ENCODE measurements at regions not wholly inside any gene's neighbourhood (a gene's known extent, or its start where the extent isn't known, plus 50 kb on each side); places are given as distances from the start of the nearest gene placed in this dataset.

DNA sequence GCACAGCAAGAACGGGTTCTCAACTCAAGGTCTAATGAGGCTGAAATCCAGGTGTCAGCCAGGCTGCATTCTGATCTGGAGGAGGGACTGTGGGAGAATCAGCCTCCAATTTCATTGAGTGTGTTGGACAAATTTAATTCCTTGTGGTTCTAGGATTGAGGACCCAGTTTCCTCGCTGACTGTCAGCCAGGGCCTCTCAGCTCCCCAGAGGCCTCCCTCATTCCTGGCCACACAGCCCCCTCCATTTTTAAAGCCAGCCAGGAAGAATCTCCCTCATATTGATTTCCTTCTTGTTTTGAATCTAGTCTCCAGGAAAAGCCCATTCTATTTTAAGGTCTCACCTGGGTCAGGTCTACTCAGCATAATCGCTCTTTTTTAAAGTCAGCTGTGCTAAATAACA lies 73.7 kb upstream of the ARMC2 start:
- no peak overlapping the region for H3K27ac ChIP-seq
- no peak for DNase-seq (ENCODE audit: low read depth, low spot score)

GRCh38 chr6:108777536-108777935 lies 70.7 kb upstream of the ARMC2 start:
- no peak for DNase-seq (ENCODE audit: low read depth, low spot score)
- H3K27ac ChIP-seq = no peak overlapping the region

GRCh38 chr6:108778421-108779186 lies 69.6 kb upstream of the ARMC2 start:
- DNase-seq (ENCODE audit: low read depth, low spot score) = no peak
- no peak overlapping the region for H3K27ac ChIP-seq

- H3K27ac ChIP-seq = no peak overlapping the region
- no peak for DNase-seq (ENCODE audit: low read depth, low spot score)
Measured at GRCh38 chr6:108779536-108780275, 68.5 kb upstream of the ARMC2 start.

GRCh38 chr6:108780784-108781183 lies 67.4 kb upstream of the ARMC2 start:
- DNase-seq (ENCODE audit: low read depth, low spot score) = no peak
- H3K27ac ChIP-seq = no peak overlapping the region

- DNase-seq (ENCODE audit: low read depth, low spot score) = no peak
- H3K27ac ChIP-seq = peak overlapping the region; percentile 66
Measured at GRCh38 chr6:108781419-108782100, 66.7 kb upstream of the ARMC2 start.

DNA sequence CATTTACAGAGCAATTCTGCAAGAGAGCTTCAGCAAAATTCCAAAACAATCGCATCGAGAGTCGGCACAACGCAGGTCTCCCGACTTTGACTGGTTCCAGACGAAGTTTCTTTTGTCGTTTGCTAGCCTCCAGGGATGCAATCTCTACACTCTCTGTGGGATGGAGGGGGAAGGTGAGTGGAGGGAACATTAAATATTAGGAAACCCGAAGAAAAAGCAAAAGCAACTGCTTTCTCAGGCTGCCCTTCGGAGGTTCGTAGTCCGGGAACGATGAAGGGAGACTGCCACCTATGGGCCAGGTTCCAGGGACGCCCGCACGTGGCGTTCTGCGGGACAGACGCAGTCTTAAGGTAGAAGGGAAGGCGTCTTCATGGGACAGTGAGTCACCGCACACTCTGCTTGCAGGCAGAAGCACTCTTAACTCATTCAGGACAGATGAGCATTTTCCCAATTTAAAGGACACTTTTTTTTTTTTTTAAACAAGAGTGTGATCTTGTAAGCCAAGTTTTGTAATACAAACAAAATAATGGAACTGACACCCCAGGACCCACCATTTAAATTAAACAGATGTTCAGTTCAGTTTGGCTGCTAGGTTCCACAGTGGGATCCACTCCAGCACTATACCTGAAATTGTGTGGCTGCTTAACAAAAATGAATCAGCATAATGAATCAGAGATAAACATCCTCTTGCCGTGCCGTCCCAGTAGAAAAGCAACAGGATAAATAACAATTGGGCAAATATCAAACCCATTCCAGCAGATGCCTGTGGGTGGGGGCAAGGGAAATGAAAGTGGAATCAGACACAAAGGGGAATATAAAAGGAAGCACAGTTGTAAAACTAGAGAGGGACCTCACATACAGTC lies 65.8 kb upstream of the ARMC2 start:
- H3K27ac ChIP-seq = peak overlapping the region; percentile 66
- peak; percentile 68 for DNase-seq (ENCODE audit: low read depth, low spot score)

GRCh38 chr6:108785653-108786052 lies 62.6 kb upstream of the ARMC2 start:
- no peak overlapping the region for H3K27ac ChIP-seq
- DNase-seq (ENCODE audit: low read depth, low spot score) = no peak

GRCh38 chr6:108788416-108788815 lies 59.8 kb upstream of the ARMC2 start:
- DNase-seq (ENCODE audit: low read depth, low spot score) = no peak
- no peak overlapping the region for H3K27ac ChIP-seq

DNA sequence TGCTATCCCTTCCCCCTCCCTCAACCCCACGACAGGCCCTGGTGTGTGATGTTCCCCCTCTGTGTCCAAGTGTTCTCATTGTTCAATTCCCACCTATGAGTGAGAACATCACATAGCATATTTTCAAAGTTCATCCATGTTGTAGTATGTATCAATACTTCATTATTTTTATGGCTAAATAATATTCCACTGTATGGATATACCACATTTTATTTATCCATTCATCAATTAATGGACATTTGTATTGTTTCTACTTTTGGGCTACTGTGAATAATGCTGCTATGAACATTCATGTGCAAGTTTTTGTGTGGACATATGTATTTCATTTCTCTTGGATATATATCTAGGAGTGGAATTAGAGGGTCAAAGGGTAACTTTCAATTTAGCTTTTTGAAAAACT lies 58.7 kb upstream of the ARMC2 start:
- H3K27ac ChIP-seq = no peak overlapping the region
- DNase-seq (ENCODE audit: low read depth, low spot score) = no peak

DNA sequence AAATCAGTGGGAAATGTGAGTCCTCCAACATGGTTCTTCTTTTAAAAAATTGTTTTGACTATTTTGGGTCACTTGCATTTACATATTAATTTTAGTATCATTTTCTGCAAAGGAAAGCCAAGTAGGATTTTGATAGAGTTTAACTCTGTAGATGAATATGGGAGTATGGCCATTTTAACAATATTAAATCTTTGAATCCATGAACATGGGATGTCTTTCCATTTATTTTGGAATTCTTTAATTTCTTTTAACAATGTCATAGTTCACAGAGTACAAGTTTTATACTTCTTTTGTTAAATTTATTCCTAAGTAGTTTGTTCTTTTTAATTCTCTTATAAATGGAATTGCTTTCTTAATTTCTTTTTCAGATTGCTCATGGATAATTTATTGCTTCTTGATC lies 56.5 kb upstream of the ARMC2 start:
- no peak overlapping the region for H3K27ac ChIP-seq
- no peak for DNase-seq (ENCODE audit: low read depth, low spot score)

DNA sequence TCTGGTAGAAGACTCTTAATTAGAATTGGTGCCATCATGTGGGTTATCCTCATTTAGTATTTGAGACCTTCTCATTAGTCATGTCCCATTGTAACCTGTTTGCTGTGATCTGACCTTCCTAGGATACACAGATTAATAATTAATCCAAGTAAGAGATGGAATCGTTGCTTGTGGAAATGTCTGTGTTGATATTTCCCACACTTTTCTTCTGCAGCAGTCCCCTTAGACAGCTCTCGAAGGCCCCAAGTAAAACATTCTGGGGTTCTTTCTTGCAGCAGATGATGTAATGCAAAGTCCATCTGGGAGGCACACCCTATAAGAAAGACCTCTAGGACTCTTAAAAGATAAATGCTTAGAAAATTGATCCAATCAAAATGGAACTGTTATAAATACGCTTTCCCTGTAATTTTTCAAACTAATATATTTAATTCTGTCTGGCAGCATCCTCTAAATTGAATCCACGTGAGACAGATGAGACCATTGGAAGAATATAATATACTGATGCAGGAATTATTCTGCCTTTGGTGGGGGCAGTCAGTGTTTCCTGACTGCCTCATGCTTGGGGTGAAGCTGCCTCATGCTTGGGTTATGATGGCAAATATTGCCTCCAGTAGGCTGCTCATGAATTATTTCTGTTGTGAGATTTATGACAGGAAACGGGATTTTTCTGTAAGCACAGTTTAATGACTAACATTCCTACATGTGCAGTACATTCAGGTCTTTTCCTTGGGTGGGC lies 54.5 kb upstream of the ARMC2 start:
- H3K27ac ChIP-seq = no peak overlapping the region
- no peak for DNase-seq (ENCODE audit: low read depth, low spot score)

DNA sequence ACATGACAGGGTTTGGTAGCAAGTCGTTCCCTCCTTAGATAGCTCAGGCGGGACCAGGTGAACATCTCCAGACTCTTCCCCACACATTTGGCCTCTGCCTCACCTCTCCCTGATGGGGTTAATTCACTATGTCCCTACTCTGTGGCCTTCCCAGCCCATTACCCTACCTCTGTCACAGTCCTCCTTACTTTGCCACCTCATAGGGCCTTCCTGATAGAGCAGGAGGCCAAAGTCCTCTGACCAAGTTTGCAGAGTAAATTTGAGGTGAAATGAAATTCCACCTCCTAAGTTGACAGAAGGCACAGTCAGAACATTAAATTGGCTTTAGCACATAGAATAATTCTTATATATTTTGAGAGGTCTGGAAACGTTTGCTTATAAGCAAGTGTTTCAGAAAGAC lies 53.1 kb upstream of the ARMC2 start:
- H3K27ac ChIP-seq = no peak overlapping the region
- DNase-seq (ENCODE audit: low read depth, low spot score) = no peak

GRCh38 chr6:108795814-108796213 lies 52.4 kb upstream of the ARMC2 start:
- no peak for DNase-seq (ENCODE audit: low read depth, low spot score)

DNA sequence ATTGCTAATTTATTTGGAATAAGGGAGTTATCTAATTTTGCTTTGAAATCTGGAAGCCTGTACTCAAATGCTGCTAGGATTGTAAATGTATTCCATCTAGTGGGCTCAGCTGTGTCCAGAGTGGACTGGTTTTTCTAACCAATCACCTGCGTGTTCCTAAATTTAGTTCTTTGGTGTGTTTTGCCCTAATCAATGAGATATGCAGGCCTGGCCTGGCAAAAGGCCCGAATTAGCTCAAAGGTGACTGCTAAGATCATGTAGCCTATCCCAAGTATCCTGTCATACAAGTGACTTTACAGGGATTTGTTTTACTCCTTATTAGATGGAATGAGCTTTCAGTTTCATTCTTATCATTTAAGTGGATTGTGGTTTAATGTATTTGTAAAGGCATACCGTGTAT lies 51.3 kb upstream of the ARMC2 start:
- no peak overlapping the region for H3K27ac ChIP-seq
- DNase-seq (ENCODE audit: low read depth, low spot score) = no peak

More at GRCh38 chr6:108795814-108796213, 52.4 kb upstream of the ARMC2 start:
- no peak overlapping the region for H3K27ac ChIP-seq

DNA sequence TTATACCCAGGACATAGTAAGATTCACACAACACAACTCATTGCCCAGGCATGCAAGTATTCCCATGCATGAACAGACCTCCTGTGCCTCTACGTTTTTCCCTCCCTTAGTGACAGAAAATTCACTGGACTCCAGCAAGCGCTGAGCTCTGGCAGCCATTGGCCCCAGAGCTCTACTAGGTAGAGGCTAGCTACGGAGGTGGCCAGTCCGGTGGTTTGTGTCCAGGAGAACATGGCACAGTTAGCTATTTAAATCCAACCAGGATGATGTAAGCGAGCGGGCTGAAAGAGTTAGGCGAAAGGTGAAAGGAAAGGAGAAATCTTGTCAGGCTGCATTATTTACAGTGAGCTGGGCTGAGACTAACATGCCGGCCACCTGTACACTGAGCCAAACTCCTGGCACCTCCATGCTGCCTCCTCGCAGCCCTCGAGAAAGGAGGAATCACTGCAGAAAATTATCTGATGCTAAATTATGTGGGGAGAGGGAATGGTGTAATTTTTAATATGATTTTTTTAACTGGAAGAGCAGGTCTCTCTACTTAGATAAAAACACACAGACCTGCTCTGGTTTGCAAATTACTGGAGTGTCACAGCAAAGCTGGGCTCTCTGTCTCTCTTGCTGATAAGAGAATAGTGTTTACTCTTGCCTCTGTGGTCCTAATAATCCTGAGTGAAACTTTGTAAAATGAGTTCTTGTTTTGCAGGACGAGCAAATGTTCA lies 50.1 kb upstream of the ARMC2 start:
- H3K27ac ChIP-seq = peak overlapping the region; percentile 9

More for the DNA sequence above, 50.1 kb upstream of the ARMC2 start:
- no peak for DNase-seq (ENCODE audit: low read depth, low spot score)

Data from epithelial cell of prostate (primary cell).